IPS-NIHi11 (cell line): ENCODE measurements at regions not wholly inside any gene's neighbourhood (a gene's known extent, or its start where the extent isn't known, plus 50 kb on each side); places are given as distances from the start of the nearest gene placed in this dataset.
A peak's percentile ranks its signal among the peaks of the same experiment; 100 is the strongest.

Experiments
- DNase-seq: peaks from one replicate; pipeline ENCODE4 v3.0.0; 2012; ENCODE audit warnings: mixed read lengths, low spot score

- no peak for DNase-seq
Observed at GRCh38 chr1:5522531-5523145, 469.6 kb downstream of the NPHP4 start.

- no peak for DNase-seq
Observed at GRCh38 chr1:5519366-5520135, 472.7 kb downstream of the NPHP4 start.

GRCh38 chr1:5516756-5517155 is 475.5 kb downstream of the NPHP4 start:
- DNase-seq, result no peak

GRCh38 chr1:5515501-5515900 is 476.7 kb downstream of the NPHP4 start:
- no peak for DNase-seq

- DNase-seq, result peak; percentile 95
Observed at GRCh38 chr1:5514527-5515183, 477.6 kb downstream of the NPHP4 start.

GRCh38 chr1:5513846-5514526 is 478.2 kb downstream of the NPHP4 start:
- peak; percentile 36 for DNase-seq

GRCh38 chr1:5513179-5513578 is 479.0 kb downstream of the NPHP4 start:
- no peak for DNase-seq

GRCh38 chr1:5511381-5512097 is 480.7 kb downstream of the NPHP4 start:
- DNase-seq, result no peak

- DNase-seq, result peak; percentile 91
Observed at GRCh38 chr1:5509664-5510452, 482.4 kb downstream of the NPHP4 start.

GRCh38 chr1:5508669-5509330 is 483.4 kb downstream of the NPHP4 start:
- peak; percentile 31 for DNase-seq

- DNase-seq, result no peak
Observed at GRCh38 chr1:5507340-5507739, 484.9 kb downstream of the NPHP4 start.

- DNase-seq, result no peak
Observed at GRCh38 chr1:5506634-5507033, 485.6 kb downstream of the NPHP4 start.

GRCh38 chr1:5505944-5506343 is 486.3 kb downstream of the NPHP4 start:
- no peak for DNase-seq

GRCh38 chr1:5504364-5504740 is 487.9 kb downstream of the NPHP4 start:
- DNase-seq, result no peak

GRCh38 chr1:5503556-5504363 is 488.5 kb downstream of the NPHP4 start:
- no peak for DNase-seq

GRCh38 chr1:5502311-5503194 is 489.7 kb downstream of the NPHP4 start:
- DNase-seq, result no peak

- DNase-seq, result no peak
Observed at GRCh38 chr1:5501206-5501930, 490.9 kb downstream of the NPHP4 start.

GRCh38 chr1:5500541-5500940 is 491.7 kb downstream of the NPHP4 start:
- DNase-seq, result no peak
